HepG2 (cell line): ENCODE measurements at regions not wholly inside any gene's neighbourhood (a gene's known extent, or its start where the extent isn't known, plus 50 kb on each side); places are given as distances from the start of the nearest gene placed in this dataset.

ENCODE experiments used
- BCLAF1 ChIP-seq: fragments of 450-650 bp; IDR thresholded peaks from 2 replicates; pipeline ENCODE4 v1.6.1; 2017; ENCODE audit warnings: mild to moderate bottlenecking
- ESRRA ChIP-seq: sonication (generic); formaldehyde crosslinking; IDR thresholded peaks from 2 replicates; pipeline ENCODE4 v1.5.1; 2020; ENCODE audit warnings: mild to moderate bottlenecking, low read depth, missing genetic modification reagents
- FOXK1 ChIP-seq: sonication (generic); formaldehyde crosslinking; IDR thresholded peaks from 2 replicates; pipeline ENCODE4 v1.4.0; 2020; ENCODE audit warnings: low read depth, missing genetic modification reagents, borderline replicate concordance
- SMC3 ChIP-seq: IDR thresholded peaks from 2 replicates; pipeline ENCODE4 v1.6.1; 2011; ENCODE audit warnings: low read length, improper control_type of control experiment
- TAF1 ChIP-seq: sonication (generic); formaldehyde crosslinking; IDR thresholded peaks from 2 replicates; pipeline ENCODE4 v1.4.0; 2020; ENCODE audit warnings: missing genetic modification reagents
- TOE1 ChIP-seq: sonication (generic); formaldehyde crosslinking; IDR thresholded peaks from 2 replicates; pipeline ENCODE4 v1.4.0; 2020; ENCODE audit warnings: mild to moderate bottlenecking, missing genetic modification reagents
- TOPORS ChIP-seq: sonication (generic); formaldehyde crosslinking; IDR thresholded peaks from 2 replicates; pipeline ENCODE4 v1.8.0; 2023; ENCODE audit warnings: mild to moderate bottlenecking, missing genetic modification reagents
- TSC22D2 ChIP-seq: sonication (generic); formaldehyde crosslinking; IDR thresholded peaks from 2 replicates; pipeline ENCODE4 v1.5.1; 2020; ENCODE audit warnings: missing genetic modification reagents, mild to moderate bottlenecking, borderline replicate concordance
- ZNF552 ChIP-seq: sonication (generic); formaldehyde crosslinking; IDR thresholded peaks from 2 replicates; pipeline ENCODE4 v1.9.0; 2022; ENCODE audit warnings: missing genetic modification reagents, mild to moderate bottlenecking, borderline replicate concordance
- ZNF589 ChIP-seq: sonication (generic); formaldehyde crosslinking; conservative IDR thresholded peaks from 2 replicates; pipeline ENCODE4 v1.8.0; 2022; ENCODE audit warnings: mild to moderate bottlenecking, moderate library complexity, missing genetic modification reagents
- TF ChIP-seq, protein P1 (sequence below): sonication (generic); formaldehyde crosslinking; conservative IDR thresholded peaks from 2 replicates; pipeline ENCODE4 v1.4.0; 2020; ENCODE audit warnings: missing genetic modification reagents
- TF ChIP-seq, protein P2 (sequence below): sonication (generic); formaldehyde crosslinking; IDR thresholded peaks from 2 replicates; pipeline ENCODE4 v1.4.0; 2020; ENCODE audit warnings: low read depth, mild to moderate bottlenecking, missing genetic modification reagents
- TF ChIP-seq, protein P3 (sequence below): sonication (generic); formaldehyde crosslinking; IDR thresholded peaks from 2 replicates; pipeline ENCODE4 v1.5.1; 2020; ENCODE audit warnings: missing genetic modification reagents, mild to moderate bottlenecking, borderline replicate concordance

DNA sequence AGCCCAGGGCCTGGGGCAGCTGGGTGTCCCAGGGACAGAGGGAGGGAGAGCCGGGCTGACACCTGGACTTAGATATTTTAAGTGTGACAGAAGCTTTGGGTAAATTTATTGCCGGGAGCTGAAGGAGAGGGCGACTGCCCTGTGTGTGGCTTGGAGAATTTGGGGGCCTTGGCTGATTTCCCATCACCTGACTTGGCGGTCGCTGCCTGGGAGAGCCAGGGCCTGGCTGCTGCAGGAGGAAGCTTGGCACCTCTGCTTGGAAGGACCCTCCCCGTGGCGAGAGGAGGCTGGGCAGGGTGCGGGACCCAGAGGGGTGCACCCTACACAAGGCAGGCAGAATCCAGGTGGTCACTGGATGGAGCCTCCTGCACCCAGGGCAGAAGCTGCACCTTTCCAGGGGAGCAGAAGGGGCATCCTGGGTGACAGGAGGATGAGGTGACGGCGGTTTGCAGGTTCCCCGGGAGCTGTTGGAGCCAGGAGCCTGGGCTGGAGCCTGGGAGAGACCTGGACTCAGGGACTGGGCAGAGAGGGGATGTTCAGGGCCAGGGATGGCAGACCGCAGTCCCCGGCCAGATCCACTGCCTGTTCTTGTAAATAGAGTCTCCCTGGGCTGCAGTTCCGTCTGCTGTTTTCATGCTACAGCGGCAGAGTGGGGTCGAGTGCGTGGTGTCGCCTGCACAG is 72.0 kb downstream of the RGS12 start:
- TF ChIP-seq ZNF589 (CRISPR knock-in tag) (no peak), BCLAF1 (no peak), TOE1 (CRISPR knock-in tag) (no peak), SMC3 (no peak), TAF1 (CRISPR knock-in tag) (no peak), TSC22D2 (CRISPR knock-in tag) (no peak), TOPORS (CRISPR knock-in tag) (no peak), ZNF552 (CRISPR knock-in tag) (no peak), FOXK1 (CRISPR knock-in tag) (no peak), ESRRA (no peak)
- TF ChIP-seq, protein P1, sequence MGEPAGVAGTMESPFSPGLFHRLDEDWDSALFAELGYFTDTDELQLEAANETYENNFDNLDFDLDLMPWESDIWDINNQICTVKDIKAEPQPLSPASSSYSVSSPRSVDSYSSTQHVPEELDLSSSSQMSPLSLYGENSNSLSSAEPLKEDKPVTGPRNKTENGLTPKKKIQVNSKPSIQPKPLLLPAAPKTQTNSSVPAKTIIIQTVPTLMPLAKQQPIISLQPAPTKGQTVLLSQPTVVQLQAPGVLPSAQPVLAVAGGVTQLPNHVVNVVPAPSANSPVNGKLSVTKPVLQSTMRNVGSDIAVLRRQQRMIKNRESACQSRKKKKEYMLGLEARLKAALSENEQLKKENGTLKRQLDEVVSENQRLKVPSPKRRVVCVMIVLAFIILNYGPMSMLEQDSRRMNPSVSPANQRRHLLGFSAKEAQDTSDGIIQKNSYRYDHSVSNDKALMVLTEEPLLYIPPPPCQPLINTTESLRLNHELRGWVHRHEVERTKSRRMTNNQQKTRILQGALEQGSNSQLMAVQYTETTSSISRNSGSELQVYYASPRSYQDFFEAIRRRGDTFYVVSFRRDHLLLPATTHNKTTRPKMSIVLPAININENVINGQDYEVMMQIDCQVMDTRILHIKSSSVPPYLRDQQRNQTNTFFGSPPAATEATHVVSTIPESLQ = no peak
- TF ChIP-seq, protein P2, sequence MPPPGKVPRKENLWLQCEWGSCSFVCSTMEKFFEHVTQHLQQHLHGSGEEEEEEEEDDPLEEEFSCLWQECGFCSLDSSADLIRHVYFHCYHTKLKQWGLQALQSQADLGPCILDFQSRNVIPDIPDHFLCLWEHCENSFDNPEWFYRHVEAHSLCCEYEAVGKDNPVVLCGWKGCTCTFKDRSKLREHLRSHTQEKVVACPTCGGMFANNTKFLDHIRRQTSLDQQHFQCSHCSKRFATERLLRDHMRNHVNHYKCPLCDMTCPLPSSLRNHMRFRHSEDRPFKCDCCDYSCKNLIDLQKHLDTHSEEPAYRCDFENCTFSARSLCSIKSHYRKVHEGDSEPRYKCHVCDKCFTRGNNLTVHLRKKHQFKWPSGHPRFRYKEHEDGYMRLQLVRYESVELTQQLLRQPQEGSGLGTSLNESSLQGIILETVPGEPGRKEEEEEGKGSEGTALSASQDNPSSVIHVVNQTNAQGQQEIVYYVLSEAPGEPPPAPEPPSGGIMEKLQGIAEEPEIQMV (CRISPR knock-in tag) = no peak
- TF ChIP-seq, protein P3, sequence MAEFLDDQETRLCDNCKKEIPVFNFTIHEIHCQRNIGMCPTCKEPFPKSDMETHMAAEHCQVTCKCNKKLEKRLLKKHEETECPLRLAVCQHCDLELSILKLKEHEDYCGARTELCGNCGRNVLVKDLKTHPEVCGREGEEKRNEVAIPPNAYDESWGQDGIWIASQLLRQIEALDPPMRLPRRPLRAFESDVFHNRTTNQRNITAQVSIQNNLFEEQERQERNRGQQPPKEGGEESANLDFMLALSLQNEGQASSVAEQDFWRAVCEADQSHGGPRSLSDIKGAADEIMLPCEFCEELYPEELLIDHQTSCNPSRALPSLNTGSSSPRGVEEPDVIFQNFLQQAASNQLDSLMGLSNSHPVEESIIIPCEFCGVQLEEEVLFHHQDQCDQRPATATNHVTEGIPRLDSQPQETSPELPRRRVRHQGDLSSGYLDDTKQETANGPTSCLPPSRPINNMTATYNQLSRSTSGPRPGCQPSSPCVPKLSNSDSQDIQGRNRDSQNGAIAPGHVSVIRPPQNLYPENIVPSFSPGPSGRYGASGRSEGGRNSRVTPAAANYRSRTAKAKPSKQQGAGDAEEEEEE (CRISPR knock-in tag) = no peak
